GM10266 (cell line): ENCODE measurements at regions not wholly inside any gene's neighbourhood (a gene's known extent, or its start where the extent isn't known, plus 50 kb on each side); places are given as distances from the start of the nearest gene placed in this dataset.

Source experiments
- DNase-seq: peaks from one replicate; pipeline ENCODE4 v3.0.0; 2012; ENCODE audit errors: extremely low spot score
- TF ChIP-seq, protein P1 (sequence below): IDR thresholded peaks from 2 replicates; pipeline ENCODE4 v1.5.1; 2012; ENCODE audit warnings: mild to moderate bottlenecking, low read depth; ENCODE audit not compliant: control insufficient read depth, insufficient read depth; ENCODE audit errors: missing control alignments

- no peak for DNase-seq
- TF ChIP-seq, protein P1, sequence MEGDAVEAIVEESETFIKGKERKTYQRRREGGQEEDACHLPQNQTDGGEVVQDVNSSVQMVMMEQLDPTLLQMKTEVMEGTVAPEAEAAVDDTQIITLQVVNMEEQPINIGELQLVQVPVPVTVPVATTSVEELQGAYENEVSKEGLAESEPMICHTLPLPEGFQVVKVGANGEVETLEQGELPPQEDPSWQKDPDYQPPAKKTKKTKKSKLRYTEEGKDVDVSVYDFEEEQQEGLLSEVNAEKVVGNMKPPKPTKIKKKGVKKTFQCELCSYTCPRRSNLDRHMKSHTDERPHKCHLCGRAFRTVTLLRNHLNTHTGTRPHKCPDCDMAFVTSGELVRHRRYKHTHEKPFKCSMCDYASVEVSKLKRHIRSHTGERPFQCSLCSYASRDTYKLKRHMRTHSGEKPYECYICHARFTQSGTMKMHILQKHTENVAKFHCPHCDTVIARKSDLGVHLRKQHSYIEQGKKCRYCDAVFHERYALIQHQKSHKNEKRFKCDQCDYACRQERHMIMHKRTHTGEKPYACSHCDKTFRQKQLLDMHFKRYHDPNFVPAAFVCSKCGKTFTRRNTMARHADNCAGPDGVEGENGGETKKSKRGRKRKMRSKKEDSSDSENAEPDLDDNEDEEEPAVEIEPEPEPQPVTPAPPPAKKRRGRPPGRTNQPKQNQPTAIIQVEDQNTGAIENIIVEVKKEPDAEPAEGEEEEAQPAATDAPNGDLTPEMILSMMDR = no peak
These were observed 742.1 kb downstream of the LIG4 start for GRCh38 chr13:107473253-107473652.

DNA sequence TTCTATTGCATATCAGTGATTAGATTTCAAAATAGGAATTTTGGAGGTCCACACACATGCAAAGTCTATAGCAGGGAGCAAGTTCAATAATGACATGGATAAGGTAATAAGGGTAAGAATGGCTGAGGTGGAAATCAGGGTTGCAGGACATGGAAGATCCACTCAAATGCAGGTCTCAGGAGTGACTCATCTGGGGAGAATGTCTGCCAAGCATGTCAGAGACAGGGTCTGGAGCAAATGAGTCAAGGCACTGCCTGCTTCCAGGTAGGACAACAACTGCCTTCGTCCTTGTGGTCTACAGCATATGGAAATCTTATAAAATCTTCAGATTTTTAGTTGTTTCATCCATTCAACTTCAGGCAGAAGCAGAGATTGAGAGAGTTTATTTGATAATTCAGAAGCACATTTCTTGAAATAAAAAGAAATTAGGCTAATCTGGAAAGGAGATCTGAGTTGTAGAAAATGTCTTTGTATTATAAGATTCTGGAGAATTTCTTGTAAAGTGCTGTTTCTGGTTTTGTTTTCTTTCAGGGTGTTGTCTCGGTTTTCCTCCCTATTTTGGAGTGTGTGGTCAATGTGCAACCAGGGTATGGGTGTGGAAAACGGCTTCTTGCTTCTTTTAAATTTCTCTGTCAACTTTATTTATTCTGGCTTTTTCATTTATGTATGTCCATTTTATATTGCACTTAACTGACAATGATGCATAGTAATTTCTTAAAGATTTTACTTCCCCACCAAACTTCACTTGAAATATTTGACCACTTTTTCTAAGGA lies 748.8 kb downstream of the LIG4 start:
- TF ChIP-seq, protein P1 = no peak
- DNase-seq = no peak

- TF ChIP-seq, protein P1 = no peak
- no peak for DNase-seq
These were observed 752.8 kb downstream of the LIG4 start for GRCh38 chr13:107462501-107462900.

DNA sequence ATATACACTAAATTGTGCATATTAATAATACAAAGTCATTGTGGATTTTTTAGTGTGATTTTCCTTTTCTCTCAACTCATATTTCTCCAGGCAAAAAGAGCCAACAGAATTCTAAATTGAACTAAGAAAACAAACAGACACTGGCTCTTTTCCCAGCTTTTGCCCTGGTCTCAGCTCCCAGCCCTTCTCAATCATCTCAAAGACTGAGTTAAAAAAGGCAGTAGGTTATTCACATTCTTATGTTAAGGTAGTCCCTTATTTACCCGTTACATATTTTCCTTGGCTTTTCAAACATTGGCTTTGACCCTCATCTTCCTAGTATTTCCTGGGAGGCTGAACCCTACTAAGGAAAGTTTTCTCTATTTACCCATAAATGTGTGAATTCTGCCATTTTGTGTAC lies 753.6 kb downstream of the LIG4 start:
- TF ChIP-seq, protein P1 = no peak
- no peak for DNase-seq

DNA sequence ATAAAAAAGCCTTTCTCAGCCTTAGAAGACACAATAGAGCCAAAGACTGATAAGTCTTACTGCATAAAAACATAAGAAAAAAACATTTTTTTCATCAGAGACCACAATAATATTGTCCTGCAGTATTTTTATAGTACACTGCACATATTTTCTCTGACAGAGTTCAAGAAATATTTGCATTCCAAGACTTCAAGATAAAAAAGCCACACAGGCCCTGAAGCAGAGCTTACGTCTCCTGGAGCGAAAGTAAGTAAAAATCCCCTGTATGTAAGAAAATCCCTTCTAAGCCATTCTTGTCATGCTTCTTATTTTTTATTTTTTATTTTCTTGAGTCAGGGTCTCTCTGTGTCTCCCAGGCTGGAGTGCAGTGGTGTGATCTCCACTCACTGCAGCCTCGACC lies 755.9 kb downstream of the LIG4 start:
- TF ChIP-seq, protein P1 = no peak
- no peak for DNase-seq

GRCh38 chr13:107458269-107458668 lies 757.1 kb downstream of the LIG4 start:
- no peak for DNase-seq
- TF ChIP-seq, protein P1 = no peak

GRCh38 chr13:107457686-107458085 lies 757.6 kb downstream of the LIG4 start:
- TF ChIP-seq, protein P1 = no peak
- no peak for DNase-seq
